GM10266 (cell line): ENCODE measurements at regions not wholly inside any gene's neighbourhood (a gene's known extent, or its start where the extent isn't known, plus 50 kb on each side); places are given as distances from the start of the nearest gene placed in this dataset.

Source experiments
- DNase-seq: peaks from one replicate; pipeline ENCODE4 v3.0.0; 2012; ENCODE audit errors: extremely low spot score
- CTCF ChIP-seq: IDR thresholded peaks from 2 replicates; pipeline ENCODE4 v1.5.1; 2012; ENCODE audit warnings: mild to moderate bottlenecking, low read depth; ENCODE audit not compliant: control insufficient read depth, insufficient read depth; ENCODE audit errors: missing control alignments

DNA sequence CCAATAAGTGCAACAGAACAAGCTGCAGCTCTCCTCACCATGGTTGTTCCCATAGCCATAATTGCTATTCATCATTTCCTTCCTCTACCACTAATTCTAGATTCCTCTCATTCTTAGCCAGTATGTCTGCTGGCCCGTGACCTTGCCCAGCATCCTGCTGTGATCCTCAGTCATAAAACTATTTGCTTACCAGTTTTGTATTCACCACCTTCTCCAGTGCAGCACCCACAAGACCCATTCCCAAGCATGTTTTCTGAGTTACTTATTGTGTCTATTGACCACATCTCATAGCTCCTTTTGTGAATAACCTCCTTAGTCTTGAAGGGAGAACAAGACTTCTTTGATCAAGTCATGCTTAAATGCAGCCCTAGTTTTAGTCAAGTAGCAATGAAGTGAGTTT, 488.0 kb upstream of the CTNND2 start:
- DNase-seq: no peak
- TF ChIP-seq CTCF: no peak

GRCh38 chr5:12385095-12385494, 480.8 kb upstream of the CTNND2 start:
- DNase-seq: no peak
- TF ChIP-seq CTCF: no peak

DNA sequence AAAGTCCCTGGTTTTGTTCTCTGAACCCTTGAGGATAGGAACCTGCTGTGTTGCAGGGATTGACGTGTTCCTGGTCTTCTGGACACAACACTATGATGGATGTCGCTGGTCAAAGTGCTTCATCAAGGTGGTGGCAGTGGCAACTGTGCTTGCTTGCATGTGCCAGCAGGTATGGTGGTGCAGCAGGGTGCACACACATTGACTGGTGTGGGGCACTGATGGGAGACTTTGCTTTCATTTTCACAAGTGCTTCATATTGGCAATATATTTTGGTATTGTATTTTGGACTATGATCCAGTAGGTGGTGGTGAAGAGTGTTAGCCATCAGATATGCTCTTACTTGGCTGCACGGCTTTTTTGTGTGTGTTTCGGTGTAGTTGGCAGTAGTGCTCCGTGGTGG, 479.8 kb upstream of the CTNND2 start:
- TF ChIP-seq CTCF: no peak

GRCh38 chr5:12367973-12368372, 463.7 kb upstream of the CTNND2 start:
- DNase-seq: no peak
- TF ChIP-seq CTCF: no peak

More for the DNA sequence above, 479.8 kb upstream of the CTNND2 start:
- DNase-seq: no peak

GRCh38 chr5:12360218-12360617, 456.0 kb upstream of the CTNND2 start:
- DNase-seq: no peak
- TF ChIP-seq CTCF: no peak

DNA sequence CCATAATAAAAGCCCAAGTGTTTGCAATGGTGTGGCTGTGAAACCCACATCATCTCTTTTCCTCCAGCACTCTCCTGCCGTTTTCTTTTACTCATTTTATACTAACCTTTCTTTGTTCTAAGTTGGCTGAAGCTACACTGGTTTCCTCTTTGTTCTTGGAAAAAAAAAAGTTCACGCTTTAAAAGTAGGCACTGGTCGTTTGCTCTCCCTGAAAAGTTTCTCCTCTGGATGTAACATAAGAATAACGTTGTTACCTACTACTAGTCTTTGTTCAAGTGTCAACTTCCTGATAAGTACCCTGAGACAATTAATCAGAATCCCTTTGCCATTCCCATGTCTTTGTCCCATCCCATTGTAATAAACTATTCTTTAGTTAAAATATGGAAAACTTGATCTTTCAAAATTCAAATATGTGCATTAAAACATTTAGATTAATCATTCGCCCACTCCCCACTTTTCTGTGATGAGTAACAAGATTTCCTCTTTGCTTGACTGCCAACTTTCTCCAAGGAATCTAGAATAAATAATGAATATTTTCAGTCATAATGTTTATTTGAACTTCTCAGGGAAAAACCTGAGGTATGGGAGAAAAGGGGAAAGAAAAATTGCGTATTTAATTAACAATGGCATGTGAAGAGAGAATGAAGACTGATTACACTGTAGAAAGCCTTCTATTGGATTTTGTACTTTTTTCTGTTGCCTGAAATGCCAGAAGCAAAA, 454.3 kb upstream of the CTNND2 start:
- no peak for DNase-seq
- TF ChIP-seq CTCF: no peak

DNA sequence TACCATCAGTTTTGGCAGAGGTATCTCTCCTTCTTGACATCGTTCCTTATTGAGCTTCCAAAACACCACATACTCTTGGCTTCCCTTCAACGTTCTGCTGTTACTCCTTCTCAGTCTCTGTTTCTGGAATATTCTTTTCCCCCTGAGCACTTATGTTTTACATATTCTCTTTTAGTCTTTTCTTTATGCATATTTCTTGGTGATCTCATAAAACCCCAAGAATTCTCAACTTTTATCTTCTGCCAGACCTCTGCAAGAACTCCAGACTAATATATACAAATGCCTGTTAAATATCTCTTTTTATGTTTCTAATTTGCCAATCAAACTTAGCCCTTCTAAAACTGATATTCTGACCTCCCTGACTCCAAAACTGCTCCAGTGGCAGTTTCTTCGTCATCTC, 453.4 kb upstream of the CTNND2 start:
- TF ChIP-seq CTCF: no peak

More for the DNA sequence above, 453.4 kb upstream of the CTNND2 start:
- DNase-seq: no peak
